IMR-90 (cell line): ENCODE measurements at regions not wholly inside any gene's neighbourhood (a gene's known extent, or its start where the extent isn't known, plus 50 kb on each side); places are given as distances from the start of the nearest gene placed in this dataset.
A peak's percentile ranks its signal among the peaks of the same experiment; 100 is the strongest.

Experiments
- BHLHE40 ChIP-seq: fragments of 150-350 bp; IDR thresholded peaks from 2 replicates; pipeline ENCODE4 v1.6.1; 2016; ENCODE audit warnings: mild to moderate bottlenecking, low read depth, low read length
- FOS ChIP-seq: fragments of 150-350 bp; IDR thresholded peaks from 2 replicates; pipeline ENCODE4 v1.6.1; 2016; ENCODE audit warnings: low read depth, low read length
- MAFK ChIP-seq: IDR thresholded peaks from 2 replicates; pipeline ENCODE4 v1.6.1; 2012; ENCODE audit warnings: low read depth, low read length, improper control_type of control experiment
- MAZ ChIP-seq: IDR thresholded peaks from 2 replicates; pipeline ENCODE4 v1.6.1; 2012; ENCODE audit warnings: low read depth, mild to moderate bottlenecking, low read length, improper control_type of control experiment, moderate library complexity, borderline replicate concordance
- MXI1 ChIP-seq: IDR thresholded peaks from 2 replicates; pipeline ENCODE4 v1.6.1; 2012; ENCODE audit warnings: low read depth, mild to moderate bottlenecking, low read length, moderate library complexity, borderline replicate concordance
- NFE2L2 ChIP-seq: fragments of 150-350 bp; IDR thresholded peaks from 2 replicates; pipeline ENCODE4 v1.6.1; 2016; ENCODE audit warnings: low read depth, mild to moderate bottlenecking, low read length
- POLR2A ChIP-seq: IDR thresholded peaks from 2 replicates; pipeline ENCODE4 v1.6.1; 2012; ENCODE audit warnings: mild to moderate bottlenecking, low read depth, low read length
- RAD21 ChIP-seq: IDR thresholded peaks from 2 replicates; pipeline ENCODE4 v1.6.1; 2012; ENCODE audit warnings: low read length, improper control_type of control experiment
- RCOR1 ChIP-seq: IDR thresholded peaks from 2 replicates; pipeline ENCODE4 v1.6.1; 2012; ENCODE audit warnings: mild to moderate bottlenecking, low read length, improper control_type of control experiment; ENCODE audit not compliant: insufficient replicate concordance
- TF ChIP-seq, protein P1 (sequence below): conservative IDR thresholded peaks from 2 replicates; pipeline ENCODE4 v1.5.1; 2012; ENCODE audit warnings: mild to moderate bottlenecking, low read depth, low read length, improper control_type of control experiment

DNA sequence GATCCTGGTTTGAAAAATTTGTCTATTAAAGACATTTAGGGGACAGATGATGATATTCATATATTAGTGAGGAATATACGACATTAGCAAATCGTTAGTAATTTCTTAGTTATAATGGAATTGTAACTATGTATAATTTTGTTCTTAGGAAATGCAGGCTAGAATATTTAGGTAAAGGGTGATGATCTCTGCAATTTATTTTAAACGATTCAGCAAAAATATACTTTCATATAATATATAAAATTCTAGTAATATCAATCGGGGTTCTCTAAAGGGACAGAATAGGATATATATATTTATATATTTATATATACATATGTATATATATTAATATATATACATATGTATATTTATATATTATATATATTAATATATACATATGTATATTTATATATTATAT, 142.5 kb upstream of the DNAJC10 start:
- TF ChIP-seq POLR2A: no peak
- 0 out of 2 replicates have a peak, but pooled peaks have one; percentile 3 for TF ChIP-seq MAFK
- TF ChIP-seq MXI1: no peak
- TF ChIP-seq, protein P1, sequence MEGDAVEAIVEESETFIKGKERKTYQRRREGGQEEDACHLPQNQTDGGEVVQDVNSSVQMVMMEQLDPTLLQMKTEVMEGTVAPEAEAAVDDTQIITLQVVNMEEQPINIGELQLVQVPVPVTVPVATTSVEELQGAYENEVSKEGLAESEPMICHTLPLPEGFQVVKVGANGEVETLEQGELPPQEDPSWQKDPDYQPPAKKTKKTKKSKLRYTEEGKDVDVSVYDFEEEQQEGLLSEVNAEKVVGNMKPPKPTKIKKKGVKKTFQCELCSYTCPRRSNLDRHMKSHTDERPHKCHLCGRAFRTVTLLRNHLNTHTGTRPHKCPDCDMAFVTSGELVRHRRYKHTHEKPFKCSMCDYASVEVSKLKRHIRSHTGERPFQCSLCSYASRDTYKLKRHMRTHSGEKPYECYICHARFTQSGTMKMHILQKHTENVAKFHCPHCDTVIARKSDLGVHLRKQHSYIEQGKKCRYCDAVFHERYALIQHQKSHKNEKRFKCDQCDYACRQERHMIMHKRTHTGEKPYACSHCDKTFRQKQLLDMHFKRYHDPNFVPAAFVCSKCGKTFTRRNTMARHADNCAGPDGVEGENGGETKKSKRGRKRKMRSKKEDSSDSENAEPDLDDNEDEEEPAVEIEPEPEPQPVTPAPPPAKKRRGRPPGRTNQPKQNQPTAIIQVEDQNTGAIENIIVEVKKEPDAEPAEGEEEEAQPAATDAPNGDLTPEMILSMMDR: no peak
- no peak for TF ChIP-seq RAD21
- no peak for TF ChIP-seq BHLHE40
- no peak for TF ChIP-seq RCOR1
- TF ChIP-seq NFE2L2: no peak
- no peak for TF ChIP-seq MAZ
- no peak for TF ChIP-seq FOS
